Tibial artery (tissue), 4 donors: ENCODE measurements at regions not wholly inside any gene's neighbourhood (a gene's known extent, or its start where the extent isn't known, plus 50 kb on each side); places are given as distances from the start of the nearest gene placed in this dataset.

ENCODE experiments used
- DNase-seq, 2 donors: peaks; one replicate each; pipeline ENCODE4 v3.0.0-alpha.2; 2019
- H3K27ac ChIP-seq, 2 donors: fragments of 200-600 bp; sonication (generic) in 1 of 2; 1 replicate in 1 of 2; 2 replicates in 1 of 2; pipeline ENCODE4 v1.5.1; 2018 to 2019; ENCODE audit warnings: mild to moderate bottlenecking in 1 of 2
- H3K27me3 ChIP-seq, 2 donors: fragments of 200-600 bp; sonication (generic) in 1 of 2; one replicate each; pipeline versions ENCODE4 v1.5.1 to v1.6.0; 2016 to 2019
- H3K36me3 ChIP-seq, 3 donors: fragments of 200-600 bp; sonication (generic) in 2 of 3; one replicate each; pipeline ENCODE4 v1.5.1; 2016 to 2019; ENCODE audit warnings: mild to moderate bottlenecking in 2 of 3
- H3K4me1 ChIP-seq, 4 donors: fragments of 200-600 bp; sonication (generic) in 2 of 4; 1 replicate in 3 of 4; 2 replicates in 1 of 4; pipeline ENCODE4 v1.5.1; 2016 to 2019
- H3K4me3 ChIP-seq, 2 donors: fragments of 200-600 bp; sonication (generic) in 1 of 2; 1 replicate in 1 of 2; 2 replicates in 1 of 2; pipeline ENCODE4 v1.5.1; 2018 to 2019; ENCODE audit warnings: mild to moderate bottlenecking in 2 of 2
- H3K9me3 ChIP-seq, 3 donors: fragments of 200-600 bp; sonication (generic) in 1 of 3; one replicate each; pipeline ENCODE4 v1.5.1; 2016 to 2019
- CTCF ChIP-seq, 2 experiments: fragments of 200-600 bp in 1 of 2; fragments of 450-650 bp in 1 of 2; IDR thresholded peaks; one replicate each; pipeline ENCODE4 v1.5.1; 2017 to 2019; ENCODE audit warnings: antibody characterized with exemption in 2 of 2, mild to moderate bottlenecking in 1 of 2, moderate library complexity in 1 of 2
- intact Hi-C: fragments of 100-400 bp; cut with DNase I; formaldehyde crosslinking; loops from one replicate; pipeline ENCODE4 v1.15.0; 2023; ENCODE audit warnings: low total_unique reads

- no peaks in the 10 kb centered on the region for H3K9me3 ChIP-seq
- no peaks in the 10 kb centered on the region for H3K27me3 ChIP-seq
- peak overlapping the region; percentile 20 to 24 for H3K27ac ChIP-seq
- DNase-seq = peak in 1 of 2 donors; percentile 69
- TF ChIP-seq CTCF (IDR thresholded peaks at IDR 0.05) = no peak
- H3K4me3 ChIP-seq = no peak overlapping the region
- intact Hi-C loops = no loop called here
- peaks cover 0 to 25% (median 17%) of the 10 kb centered on the region in 4 donors for H3K4me1 ChIP-seq
- H3K36me3 ChIP-seq = no peaks in the 10 kb centered on the region
Observed at GRCh38 chr20:50273601-50274491, 83.2 kb downstream of the CEBPB start.

GRCh38 chr20:50274570-50275430 lies 84.2 kb downstream of the CEBPB start:
- Histone ChIP-seq H3K27ac (peak overlapping the region; percentile 20 to 24), H3K4me1 (peaks cover 0 to 35% (median 25%) of the 10 kb centered on the region in 4 donors)
- intact Hi-C loops = loop anchor here (5.0 kb wide), 1 partner anchor 42 kb away; no protein-coding TSS in a partner anchor

GRCh38 chr20:50276119-50277063 lies 85.8 kb downstream of the CEBPB start:
- no peaks in the 10 kb centered on the region for H3K27me3 ChIP-seq
- H3K4me1 ChIP-seq = peaks cover 0 to 37% (median 27%) of the 10 kb centered on the region in 4 donors
- intact Hi-C loops = loop anchor here (5.0 kb wide), 1 partner anchor 44 kb away; no protein-coding TSS in a partner anchor
- TF ChIP-seq CTCF (IDR thresholded peaks at IDR 0.05) = no peak
- H3K4me3 ChIP-seq = no peak overlapping the region
- no peaks in the 10 kb centered on the region for H3K36me3 ChIP-seq
- no peak overlapping the region for H3K27ac ChIP-seq
- DNase-seq = peak in 1 of 2 donors; percentile 74
- H3K9me3 ChIP-seq = no peaks in the 10 kb centered on the region

More at GRCh38 chr20:50274570-50275430, 84.2 kb downstream of the CEBPB start:
- no peaks in the 10 kb centered on the region for H3K27me3 ChIP-seq
- no peak for TF ChIP-seq CTCF (IDR thresholded peaks at IDR 0.05)
- peak; percentile 80 to 91 for DNase-seq
- H3K9me3 ChIP-seq = no peaks in the 10 kb centered on the region
- H3K4me3 ChIP-seq = no peak overlapping the region
- no peaks in the 10 kb centered on the region for H3K36me3 ChIP-seq

- H3K4me1 ChIP-seq = peaks cover 0 to 37% (median 27%) of the 10 kb centered on the region in 4 donors
- no peaks in the 10 kb centered on the region for H3K9me3 ChIP-seq
- no peaks in the 10 kb centered on the region for H3K36me3 ChIP-seq
- peak overlapping the region in 1 of 2 donors; percentile 65 for H3K27ac ChIP-seq
- intact Hi-C loops = loop anchor here (5.0 kb wide), 1 partner anchor 45 kb away; no protein-coding TSS in a partner anchor
- H3K27me3 ChIP-seq = no peaks in the 10 kb centered on the region
- no peak for TF ChIP-seq CTCF (IDR thresholded peaks at IDR 0.05)
- peak in 1 of 2 donors; percentile 63 for DNase-seq
- H3K4me3 ChIP-seq = no peak overlapping the region
Observed at GRCh38 chr20:50277064-50277415, 86.4 kb downstream of the CEBPB start.
